ENCODE measurements at regions not wholly inside any gene's neighbourhood (a gene's known extent, or its start where the extent isn't known, plus 50 kb on each side); places are given as distances from the start of the nearest gene placed in this dataset.

DNA sequence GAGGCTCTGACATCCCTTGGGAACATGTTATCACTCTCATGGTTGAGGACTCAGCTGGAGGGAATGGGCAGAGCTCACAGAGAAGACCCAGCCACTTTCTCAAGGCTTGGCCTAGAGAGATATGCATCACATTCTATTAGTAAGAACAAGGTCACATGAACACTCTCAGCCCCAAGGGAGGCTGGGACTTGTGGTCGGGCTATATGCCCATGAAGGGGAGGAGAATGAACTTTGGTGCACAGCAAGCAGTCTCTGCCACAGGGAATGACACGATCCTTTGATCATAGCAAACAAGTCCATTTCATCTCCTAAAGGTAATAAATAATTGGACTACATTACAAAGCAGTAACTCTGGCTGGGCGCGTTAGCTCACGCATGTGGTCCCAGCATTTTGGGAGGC is 105.7 kb downstream of the SYF2 start:
- peaks cover 0 to 5% (median 0%) of the 10 kb centered on the region in 9 donors for H3K27me3 ChIP-seq
- no peak for TF ChIP-seq POLR2A (IDR thresholded peaks at IDR 0.05)
- TF ChIP-seq, protein P1, sequence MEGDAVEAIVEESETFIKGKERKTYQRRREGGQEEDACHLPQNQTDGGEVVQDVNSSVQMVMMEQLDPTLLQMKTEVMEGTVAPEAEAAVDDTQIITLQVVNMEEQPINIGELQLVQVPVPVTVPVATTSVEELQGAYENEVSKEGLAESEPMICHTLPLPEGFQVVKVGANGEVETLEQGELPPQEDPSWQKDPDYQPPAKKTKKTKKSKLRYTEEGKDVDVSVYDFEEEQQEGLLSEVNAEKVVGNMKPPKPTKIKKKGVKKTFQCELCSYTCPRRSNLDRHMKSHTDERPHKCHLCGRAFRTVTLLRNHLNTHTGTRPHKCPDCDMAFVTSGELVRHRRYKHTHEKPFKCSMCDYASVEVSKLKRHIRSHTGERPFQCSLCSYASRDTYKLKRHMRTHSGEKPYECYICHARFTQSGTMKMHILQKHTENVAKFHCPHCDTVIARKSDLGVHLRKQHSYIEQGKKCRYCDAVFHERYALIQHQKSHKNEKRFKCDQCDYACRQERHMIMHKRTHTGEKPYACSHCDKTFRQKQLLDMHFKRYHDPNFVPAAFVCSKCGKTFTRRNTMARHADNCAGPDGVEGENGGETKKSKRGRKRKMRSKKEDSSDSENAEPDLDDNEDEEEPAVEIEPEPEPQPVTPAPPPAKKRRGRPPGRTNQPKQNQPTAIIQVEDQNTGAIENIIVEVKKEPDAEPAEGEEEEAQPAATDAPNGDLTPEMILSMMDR (IDR thresholded peaks at IDR 0.05) = no peak
- H3K4me1 ChIP-seq = peaks cover 0 to 4% (median 0%) of the 10 kb centered on the region in 12 donors
- 85 to 87% (median 87%) methylated on average over 5 of the region's 5 CpGs for WGBS, 4 donors
- DNase-seq (no peak), ATAC-seq (no peak)
- no peaks in the 10 kb centered on the region for H3K9me3 ChIP-seq
- H3K4me3 ChIP-seq = no peak overlapping the region
- no peak overlapping the region for H3K27ac ChIP-seq
- H3K36me3 ChIP-seq = no peaks in the 10 kb centered on the region
- intact Hi-C loops (cut with DNase I) = no loop called here

DNA sequence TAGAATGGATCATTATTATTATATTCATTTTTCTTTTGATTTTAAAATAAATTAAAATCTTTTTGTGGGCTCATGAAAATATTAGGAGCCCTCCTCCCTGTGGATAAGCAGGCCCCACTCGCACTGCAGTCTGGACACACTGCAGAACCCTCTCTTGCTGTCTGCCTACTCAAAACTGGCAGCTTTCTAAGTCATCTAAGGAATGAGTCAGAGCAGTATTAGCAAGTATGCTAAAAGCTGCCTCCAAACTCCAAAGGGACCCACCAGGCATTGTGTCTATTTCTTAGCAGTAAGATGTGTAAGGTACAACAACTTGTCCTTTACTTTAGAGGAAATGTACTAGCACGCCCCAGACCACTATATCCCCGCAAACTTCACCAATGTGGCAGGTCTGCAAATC is 108.8 kb downstream of the SYF2 start:
- TF ChIP-seq POLR2A (IDR thresholded peaks at IDR 0.05) = no peak
- TF ChIP-seq, protein P1 (IDR thresholded peaks at IDR 0.05) = no peak
- peaks cover 0 to 4% (median 0%) of the 10 kb centered on the region in 12 donors for H3K4me1 ChIP-seq
- DNase-seq (no peak), ATAC-seq (no peak)
- 90 to 95% (median 93%) methylated on average over 3 of the region's 3 CpGs for WGBS, 4 donors
- H3K27ac ChIP-seq = no peak overlapping the region
- no peaks in the 10 kb centered on the region for H3K36me3 ChIP-seq
- intact Hi-C loops (cut with DNase I) = no loop called here
- H3K4me3 ChIP-seq = no peak overlapping the region
- H3K9me3 ChIP-seq = no peaks in the 10 kb centered on the region
- H3K27me3 ChIP-seq = peaks cover 0 to 5% (median 0%) of the 10 kb centered on the region in 9 donors

DNA sequence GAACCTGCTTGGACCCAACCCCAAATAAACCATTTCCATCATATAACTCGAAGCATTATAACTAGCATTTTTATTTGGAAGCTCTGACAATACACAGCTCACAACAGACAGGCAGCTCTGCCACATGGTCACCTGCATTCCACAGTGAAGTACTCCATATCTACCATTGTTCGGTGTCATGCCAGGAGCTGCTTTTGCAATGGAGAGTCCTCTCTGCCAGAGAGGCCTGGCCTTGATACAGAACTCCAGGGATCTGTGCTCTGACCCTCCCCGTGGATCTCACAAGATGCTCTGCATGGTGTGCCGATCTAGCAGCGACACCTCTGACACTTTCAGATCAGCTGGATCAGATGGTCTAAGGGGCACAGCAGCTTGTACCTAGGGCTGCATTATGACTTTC is 109.6 kb downstream of the SYF2 start:
- no peak overlapping the region for H3K4me3 ChIP-seq
- H3K27ac ChIP-seq = no peak overlapping the region
- peaks cover 0 to 4% (median 0%) of the 10 kb centered on the region in 12 donors for H3K4me1 ChIP-seq
- TF ChIP-seq POLR2A (IDR thresholded peaks at IDR 0.05) = no peak
- TF ChIP-seq, protein P1 (IDR thresholded peaks at IDR 0.05) = no peak
- ATAC-seq (peak; percentile 80 to 95 (median 84)), DNase-seq (peak in 2 of 5 donors; percentile 22 to 65)
- 39 to 57% (median 42%) methylated on average over 3 to 5 of the region's 5 CpGs for WGBS, 4 donors
- intact Hi-C loops (cut with DNase I) = no loop called here
- H3K27me3 ChIP-seq = peaks cover 0 to 5% (median 0%) of the 10 kb centered on the region in 9 donors
- no peaks in the 10 kb centered on the region for H3K36me3 ChIP-seq
- peaks cover 0 to 2% (median 0%) of the 10 kb centered on the region in 12 donors for H3K9me3 ChIP-seq

DNA sequence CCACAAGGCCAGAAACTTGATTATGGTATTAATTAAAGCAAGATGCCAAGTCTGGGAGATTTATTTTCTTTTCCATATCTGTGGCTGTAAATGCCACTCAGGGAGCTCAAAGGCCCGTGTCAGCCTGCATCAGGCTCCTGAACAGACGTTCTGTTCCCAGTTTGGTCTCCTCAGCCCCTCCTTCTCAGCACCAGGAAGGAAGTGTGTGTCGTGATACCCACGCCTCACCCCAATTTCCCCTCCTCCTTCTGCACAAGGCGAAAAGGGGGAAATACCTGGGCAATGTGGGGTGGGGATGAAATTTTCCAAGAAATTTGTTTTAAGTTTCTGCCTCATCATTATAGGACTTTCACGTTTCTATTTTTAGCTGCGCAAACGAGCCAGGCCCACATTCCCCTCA is 112.0 kb downstream of the SYF2 start:
- TF ChIP-seq, protein P1 (IDR thresholded peaks at IDR 0.05) = no peak
- TF ChIP-seq POLR2A (IDR thresholded peaks at IDR 0.05) = no peak
- intact Hi-C loops (cut with DNase I) = no loop called here
- Histone ChIP-seq H3K4me3 (no peak overlapping the region), H3K4me1 (peaks cover 0 to 4% (median 0%) of the 10 kb centered on the region in 12 donors), H3K27ac (no peak overlapping the region), H3K27me3 (peaks cover 0 to 5% (median 0%) of the 10 kb centered on the region in 9 donors), H3K9me3 (peaks cover 0 to 11% (median 0%) of the 10 kb centered on the region in 12 donors), H3K36me3 (no peaks in the 10 kb centered on the region)
- no peak for ATAC-seq
- no peak for DNase-seq
- 36 to 55% (median 50%) methylated on average over 8 of the region's 8 CpGs for WGBS, 4 donors
